Ishikawa (cell line): ENCODE measurements at regions not wholly inside any gene's neighbourhood (a gene's known extent, or its start where the extent isn't known, plus 50 kb on each side); places are given as distances from the start of the nearest gene placed in this dataset.

ENCODE experiments used
- CEBPB ChIP-seq: IDR thresholded peaks from 2 replicates; pipeline ENCODE4 v1.6.1; 2012
- CREB1 ChIP-seq: IDR thresholded peaks from 2 replicates; pipeline ENCODE4 v1.6.1; 2012; ENCODE audit warnings: low read depth
- EGR1 ChIP-seq: IDR thresholded peaks from 2 replicates; pipeline ENCODE4 v1.6.1; 2012
- EP300 ChIP-seq: IDR thresholded peaks from 2 replicates; pipeline ENCODE4 v1.6.1; 2012; ENCODE audit warnings: borderline replicate concordance
- FOXM1 ChIP-seq: IDR thresholded peaks from 2 replicates; pipeline ENCODE4 v1.6.1; 2012; ENCODE audit warnings: low read depth, borderline replicate concordance
- MAX ChIP-seq: IDR thresholded peaks from 2 replicates; pipeline ENCODE4 v1.6.1; 2012
- NFIC ChIP-seq: IDR thresholded peaks from 2 replicates; pipeline ENCODE4 v1.6.1; 2012
- RAD21 ChIP-seq: IDR thresholded peaks from 2 replicates; pipeline ENCODE4 v1.6.1; 2012; ENCODE audit warnings: low read depth
- TAF1 ChIP-seq: IDR thresholded peaks from 2 replicates; pipeline ENCODE4 v1.6.1; 2012; ENCODE audit warnings: low read depth, mild to moderate bottlenecking
- TCF12 ChIP-seq: IDR thresholded peaks from 2 replicates; pipeline ENCODE4 v1.6.1; 2012; ENCODE audit warnings: low read depth
- TEAD4 ChIP-seq: IDR thresholded peaks from 2 replicates; pipeline ENCODE4 v1.6.1; 2012
- USF1 ChIP-seq: IDR thresholded peaks from 2 replicates; pipeline ENCODE4 v1.6.1; 2012
- YY1 ChIP-seq: IDR thresholded peaks from 2 replicates; pipeline ENCODE4 v1.6.1; 2012; ENCODE audit warnings: low read depth
- ZBTB7A ChIP-seq: IDR thresholded peaks from 2 replicates; pipeline ENCODE4 v1.6.1; 2012; ENCODE audit warnings: low read depth
- TF ChIP-seq, protein P1 (sequence below): IDR thresholded peaks from 2 replicates; pipeline ENCODE4 v1.6.1; 2012; ENCODE audit warnings: low read depth, mild to moderate bottlenecking

DNA sequence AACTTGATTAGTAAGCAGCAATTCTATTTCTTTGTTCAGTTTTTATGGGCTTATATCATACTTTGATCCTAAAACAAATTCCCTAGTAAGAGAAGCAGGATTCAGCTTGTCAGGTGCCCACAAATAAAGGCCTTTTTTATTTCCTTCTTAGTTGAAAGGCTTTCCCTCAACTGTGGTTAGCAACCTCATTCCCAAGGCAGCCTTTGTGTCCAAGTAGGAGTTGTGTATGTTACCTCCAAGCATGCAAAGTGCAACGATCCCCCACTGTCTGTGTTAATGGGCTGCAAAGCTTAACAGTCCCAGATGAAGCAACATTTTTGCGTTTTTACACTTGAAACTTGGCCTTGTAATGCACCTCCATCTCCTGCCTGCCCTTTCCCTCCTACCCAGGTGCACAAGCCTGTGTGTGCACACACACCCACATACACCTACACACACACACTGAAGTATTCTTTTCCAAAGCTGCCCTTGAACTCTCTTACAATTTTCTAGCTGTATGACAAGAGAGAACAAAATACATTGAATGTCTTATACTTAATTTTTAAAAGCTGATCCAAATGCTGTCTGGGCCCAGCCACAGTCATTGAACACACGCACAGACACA, 278.2 kb downstream of the SNX13 start:
- TF ChIP-seq EP300 (no peak), CEBPB (no peak), ZBTB7A (no peak), TCF12 (no peak), CREB1 (no peak), EGR1 (no peak), YY1 (no peak), MAX (no peak), RAD21 (no peak), USF1 (no peak), FOXM1 (no peak), TEAD4 (no peak), TAF1 (no peak), NFIC (no peak)
- TF ChIP-seq, protein P1, sequence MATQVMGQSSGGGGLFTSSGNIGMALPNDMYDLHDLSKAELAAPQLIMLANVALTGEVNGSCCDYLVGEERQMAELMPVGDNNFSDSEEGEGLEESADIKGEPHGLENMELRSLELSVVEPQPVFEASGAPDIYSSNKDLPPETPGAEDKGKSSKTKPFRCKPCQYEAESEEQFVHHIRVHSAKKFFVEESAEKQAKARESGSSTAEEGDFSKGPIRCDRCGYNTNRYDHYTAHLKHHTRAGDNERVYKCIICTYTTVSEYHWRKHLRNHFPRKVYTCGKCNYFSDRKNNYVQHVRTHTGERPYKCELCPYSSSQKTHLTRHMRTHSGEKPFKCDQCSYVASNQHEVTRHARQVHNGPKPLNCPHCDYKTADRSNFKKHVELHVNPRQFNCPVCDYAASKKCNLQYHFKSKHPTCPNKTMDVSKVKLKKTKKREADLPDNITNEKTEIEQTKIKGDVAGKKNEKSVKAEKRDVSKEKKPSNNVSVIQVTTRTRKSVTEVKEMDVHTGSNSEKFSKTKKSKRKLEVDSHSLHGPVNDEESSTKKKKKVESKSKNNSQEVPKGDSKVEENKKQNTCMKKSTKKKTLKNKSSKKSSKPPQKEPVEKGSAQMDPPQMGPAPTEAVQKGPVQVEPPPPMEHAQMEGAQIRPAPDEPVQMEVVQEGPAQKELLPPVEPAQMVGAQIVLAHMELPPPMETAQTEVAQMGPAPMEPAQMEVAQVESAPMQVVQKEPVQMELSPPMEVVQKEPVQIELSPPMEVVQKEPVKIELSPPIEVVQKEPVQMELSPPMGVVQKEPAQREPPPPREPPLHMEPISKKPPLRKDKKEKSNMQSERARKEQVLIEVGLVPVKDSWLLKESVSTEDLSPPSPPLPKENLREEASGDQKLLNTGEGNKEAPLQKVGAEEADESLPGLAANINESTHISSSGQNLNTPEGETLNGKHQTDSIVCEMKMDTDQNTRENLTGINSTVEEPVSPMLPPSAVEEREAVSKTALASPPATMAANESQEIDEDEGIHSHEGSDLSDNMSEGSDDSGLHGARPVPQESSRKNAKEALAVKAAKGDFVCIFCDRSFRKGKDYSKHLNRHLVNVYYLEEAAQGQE, result no peak

GRCh38 chr7:17663061-17663675, 277.1 kb downstream of the SNX13 start:
- TF ChIP-seq CEBPB, result no peak
- no peak for TF ChIP-seq TEAD4
- TF ChIP-seq, protein P1, result no peak
- no peak for TF ChIP-seq EGR1
- TF ChIP-seq TCF12, result no peak
- TF ChIP-seq TAF1, result no peak
- TF ChIP-seq EP300, result no peak
- no peak for TF ChIP-seq CREB1
- no peak for TF ChIP-seq MAX
- TF ChIP-seq USF1, result no peak
- no peak for TF ChIP-seq FOXM1
- TF ChIP-seq NFIC, result no peak
- no peak for TF ChIP-seq YY1
- no peak for TF ChIP-seq RAD21
- no peak for TF ChIP-seq ZBTB7A

DNA sequence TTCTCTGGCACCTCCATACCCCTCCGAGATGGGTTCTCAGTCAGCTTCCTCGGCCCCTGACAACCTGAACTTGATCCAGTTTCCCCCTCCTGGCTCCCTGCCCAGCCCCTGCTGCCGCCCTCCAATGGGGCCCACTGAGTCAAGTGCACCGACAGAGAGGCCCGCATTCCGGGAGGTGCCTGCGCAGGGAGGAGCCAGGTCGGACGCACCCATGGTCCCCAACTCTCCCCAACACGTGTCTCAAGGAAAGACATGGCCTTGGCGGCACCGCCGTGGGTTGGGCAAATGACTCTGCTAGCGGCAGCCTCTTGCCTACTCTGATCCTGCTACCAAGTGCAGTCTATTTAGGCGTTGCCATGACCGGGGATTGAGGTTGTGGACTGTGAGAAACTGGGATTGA, 275.3 kb downstream of the SNX13 start:
- TF ChIP-seq RAD21, result no peak
- TF ChIP-seq EGR1, result no peak
- no peak for TF ChIP-seq YY1
- no peak for TF ChIP-seq CEBPB
- TF ChIP-seq, protein P1, result no peak
- no peak for TF ChIP-seq FOXM1
- no peak for TF ChIP-seq TAF1
- no peak for TF ChIP-seq TCF12

GRCh38 chr7:17668122-17668521, 272.2 kb downstream of the SNX13 start:
- no peak for TF ChIP-seq FOXM1
- no peak for TF ChIP-seq EGR1
- TF ChIP-seq, protein P1, result no peak
- no peak for TF ChIP-seq CREB1
- no peak for TF ChIP-seq TAF1
- TF ChIP-seq TEAD4, result no peak
- TF ChIP-seq USF1, result no peak
- no peak for TF ChIP-seq NFIC
- TF ChIP-seq YY1, result no peak
- no peak for TF ChIP-seq MAX
- no peak for TF ChIP-seq EP300
- TF ChIP-seq RAD21, result no peak
- TF ChIP-seq ZBTB7A, result no peak
- TF ChIP-seq CEBPB, result no peak
- no peak for TF ChIP-seq TCF12
